VCaP (cell line): ENCODE measurements at regions not wholly inside any gene's neighbourhood (a gene's known extent, or its start where the extent isn't known, plus 50 kb on each side); places are given as distances from the start of the nearest gene placed in this dataset.

Experiments used
- H3K27ac ChIP-seq: fragments of 450-650 bp; 2 replicates; pipeline ENCODE4 v1.5.1; 2017
- CTCF ChIP-seq: fragments of 450-650 bp; conservative IDR thresholded peaks from 2 replicates; pipeline ENCODE4 v1.5.1; 2017; ENCODE audit warnings: mild to moderate bottlenecking, moderate library complexity

GRCh38 chr4:12562476-12563140 lies 921.5 kb downstream of the RAB28 start:
- no peak for TF ChIP-seq CTCF
- H3K27ac ChIP-seq: no peak overlapping the region

GRCh38 chr4:12562021-12562420 lies 922.1 kb downstream of the RAB28 start:
- no peak overlapping the region for H3K27ac ChIP-seq
- TF ChIP-seq CTCF: no peak

- TF ChIP-seq CTCF: no peak
- no peak overlapping the region for H3K27ac ChIP-seq
These were observed 929.1 kb downstream of the RAB28 start for GRCh38 chr4:12555011-12555410.

GRCh38 chr4:12548678-12549077 lies 935.5 kb downstream of the RAB28 start:
- no peak overlapping the region for H3K27ac ChIP-seq
- TF ChIP-seq CTCF: no peak

- no peak for TF ChIP-seq CTCF
- H3K27ac ChIP-seq: no peak overlapping the region
These were observed 938.3 kb downstream of the RAB28 start for GRCh38 chr4:12545812-12546211.

GRCh38 chr4:12538162-12538561 lies 946.0 kb downstream of the RAB28 start:
- H3K27ac ChIP-seq: no peak overlapping the region
- no peak for TF ChIP-seq CTCF

- H3K27ac ChIP-seq: no peak overlapping the region
- TF ChIP-seq CTCF: no peak
These were observed 949.5 kb downstream of the RAB28 start for GRCh38 chr4:12534684-12535083.

GRCh38 chr4:12519426-12519825 lies 964.7 kb downstream of the RAB28 start:
- TF ChIP-seq CTCF: no peak
- no peak overlapping the region for H3K27ac ChIP-seq
